Fibroblast of peridontal ligament (primary cell): ENCODE measurements at regions not wholly inside any gene's neighbourhood (a gene's known extent, or its start where the extent isn't known, plus 50 kb on each side); places are given as distances from the start of the nearest gene placed in this dataset.
A peak's percentile ranks its signal among the peaks of the same experiment; 100 is the strongest.
"Not testable (repeated sequence)": the region's sequence is repeated elsewhere in the genome, so short reads cannot be mapped to it uniquely, and the experiment has no call there.

Source experiments
- DNase-seq: peaks from one replicate; pipeline ENCODE4 v3.0.0-alpha.2; 2010; ENCODE audit errors: extremely low read depth

DNA sequence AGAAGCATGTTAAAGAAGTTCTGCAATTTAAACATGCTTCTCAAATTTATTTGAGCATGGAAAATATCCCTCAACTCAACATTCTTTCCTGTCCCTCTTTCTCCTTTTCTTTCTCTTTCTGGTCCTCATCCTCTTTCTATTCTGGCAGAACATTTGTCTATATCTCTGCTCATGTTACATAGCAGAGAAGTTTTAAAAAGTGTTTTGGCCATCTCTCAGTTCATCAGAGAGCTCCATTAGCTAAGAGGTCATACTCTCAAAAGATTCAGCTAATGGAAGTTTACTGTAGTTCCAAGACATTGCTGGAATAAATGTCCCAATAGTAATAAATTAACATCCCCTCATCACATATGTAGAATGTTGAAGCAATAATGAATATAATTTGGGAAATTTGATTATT is 53.5 kb downstream of the XCL2 start:
- DNase-seq: no peak

DNA sequence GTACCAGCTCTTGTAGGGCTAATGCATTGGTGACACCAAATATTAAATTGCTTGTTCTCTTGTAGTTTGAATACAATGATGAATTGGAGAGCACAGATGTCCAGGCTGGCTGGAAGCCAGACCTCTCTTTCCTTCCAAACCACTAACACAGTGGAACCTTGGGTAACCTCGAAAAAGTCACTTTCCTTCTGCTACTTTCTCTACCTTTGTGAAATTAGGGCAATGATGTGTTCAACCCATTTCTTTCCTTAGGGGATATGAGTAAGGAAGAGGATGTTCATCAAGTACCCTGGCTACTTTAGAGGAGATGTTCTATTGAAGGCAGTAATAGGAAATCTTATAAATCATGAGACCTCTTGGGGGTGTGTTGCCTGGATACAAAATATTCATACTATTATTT is 55.7 kb downstream of the XCL2 start:
- peak; percentile 70 for DNase-seq

DNA sequence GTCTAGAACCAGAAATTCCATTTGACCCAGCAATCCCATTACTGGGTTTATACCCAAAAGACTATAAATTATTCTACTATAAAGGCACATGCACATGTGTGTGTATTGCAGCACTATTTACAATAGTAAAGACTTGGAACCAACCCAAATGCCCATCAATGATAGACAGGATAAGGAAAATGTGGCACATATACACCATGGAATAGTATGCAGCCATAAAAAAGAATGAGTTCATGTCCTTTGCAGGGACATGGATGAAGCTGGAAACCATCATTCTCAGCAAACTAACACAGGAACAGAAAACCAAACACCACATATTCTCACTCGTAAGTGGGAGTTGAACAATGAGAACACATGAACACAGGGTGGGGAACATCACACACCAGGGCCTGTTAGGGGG is 57.0 kb downstream of the XCL2 start:
- not testable (repeated sequence) for DNase-seq

DNA sequence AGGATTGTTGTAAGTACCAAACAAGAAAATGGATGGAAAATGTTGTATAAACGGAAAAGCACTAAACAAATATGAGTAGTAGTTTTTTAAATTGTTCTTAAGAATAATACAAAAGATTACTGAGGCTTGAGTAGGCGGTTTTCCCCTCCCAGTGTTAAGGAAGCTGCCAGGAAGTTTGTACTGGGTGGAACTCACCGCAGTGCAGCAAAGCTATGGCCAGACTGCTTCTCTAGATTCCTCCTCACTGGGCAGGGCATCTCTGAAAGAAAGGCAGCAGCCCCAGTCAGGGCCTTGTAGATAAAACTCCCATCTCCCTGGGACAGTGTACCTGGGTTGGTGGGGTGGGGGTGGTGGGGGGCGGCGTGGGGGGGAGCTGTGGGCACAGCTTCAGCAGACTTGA is 58.7 kb downstream of the XCL2 start:
- peak; percentile 69 for DNase-seq

DNA sequence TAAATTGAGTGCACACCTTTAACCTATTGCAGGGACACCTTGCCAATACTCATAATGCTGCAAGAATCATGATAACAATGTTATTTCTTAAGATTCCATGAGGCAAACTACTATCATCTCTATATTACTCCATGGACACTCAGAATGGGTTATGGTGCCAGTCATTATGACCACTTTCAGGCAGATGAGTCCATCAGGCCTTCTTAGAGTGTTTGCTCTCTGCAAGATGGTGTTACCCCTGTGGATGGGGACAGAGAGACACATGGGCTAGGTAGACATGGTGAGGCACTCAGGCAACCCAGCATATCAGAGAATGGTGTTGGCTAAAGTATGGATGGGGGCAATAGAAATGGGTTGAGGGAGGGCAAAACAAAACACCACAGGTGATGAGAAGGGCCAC is 59.7 kb downstream of the XCL2 start:
- DNase-seq: no peak

DNA sequence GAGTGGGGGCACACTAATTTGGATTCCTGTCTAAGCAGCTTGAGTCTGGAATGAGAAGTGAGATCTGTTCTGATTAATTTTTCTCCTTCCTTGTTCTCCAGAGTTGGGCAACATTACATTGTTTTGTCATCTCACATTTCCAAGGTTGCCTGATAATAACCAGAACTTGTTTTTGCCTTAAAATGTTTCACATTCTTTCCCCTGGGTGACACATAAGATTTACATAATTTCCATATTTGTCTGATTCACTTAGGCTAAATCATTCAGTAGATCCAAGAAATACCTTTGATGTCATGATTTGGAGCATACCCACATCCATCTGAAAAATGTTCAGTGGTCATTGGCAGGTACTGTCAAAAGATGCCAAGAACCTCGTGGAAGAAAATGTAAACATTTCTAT is 60.3 kb downstream of the XCL2 start:
- peak; percentile 87 for DNase-seq

DNA sequence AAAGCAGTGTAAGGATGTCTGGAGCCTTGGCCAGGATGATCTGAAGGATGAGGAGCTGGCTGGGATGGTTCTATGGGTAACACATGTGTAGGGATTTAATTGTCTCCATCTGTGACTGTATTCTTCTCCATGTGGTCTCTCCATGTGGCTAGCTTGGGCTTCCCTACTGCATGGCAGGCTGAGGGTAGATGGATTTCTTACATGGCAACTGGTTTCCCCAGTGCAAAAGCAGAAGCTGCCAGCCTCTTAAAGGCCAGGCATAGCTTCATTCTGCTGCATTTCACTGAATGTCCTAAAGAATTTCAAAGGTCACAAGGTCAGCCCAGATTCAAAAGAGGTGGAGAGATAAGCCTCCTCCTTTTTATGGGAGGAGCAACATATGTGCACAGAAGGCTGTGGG is 61.7 kb downstream of the XCL2 start:
- DNase-seq: no peak

DNA sequence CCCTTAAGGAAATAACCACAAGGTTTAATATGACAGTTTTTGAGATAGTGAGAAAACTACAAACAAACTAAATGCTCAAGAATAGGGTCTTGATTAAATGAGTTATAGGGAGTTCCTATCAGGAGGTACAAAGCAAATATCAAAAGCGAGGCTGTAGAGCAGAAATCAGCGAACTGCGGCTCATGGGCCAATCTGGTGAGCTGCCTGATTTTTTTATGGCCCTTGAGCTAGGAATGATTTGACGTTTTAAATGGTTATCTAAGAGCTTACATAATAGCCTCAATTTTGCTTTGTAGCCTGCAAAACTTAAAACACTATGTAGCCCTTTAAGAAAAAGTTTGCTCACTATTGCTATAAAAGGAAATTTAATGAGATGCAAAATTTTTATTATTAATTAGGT is 62.2 kb downstream of the XCL2 start:
- no peak for DNase-seq

DNA sequence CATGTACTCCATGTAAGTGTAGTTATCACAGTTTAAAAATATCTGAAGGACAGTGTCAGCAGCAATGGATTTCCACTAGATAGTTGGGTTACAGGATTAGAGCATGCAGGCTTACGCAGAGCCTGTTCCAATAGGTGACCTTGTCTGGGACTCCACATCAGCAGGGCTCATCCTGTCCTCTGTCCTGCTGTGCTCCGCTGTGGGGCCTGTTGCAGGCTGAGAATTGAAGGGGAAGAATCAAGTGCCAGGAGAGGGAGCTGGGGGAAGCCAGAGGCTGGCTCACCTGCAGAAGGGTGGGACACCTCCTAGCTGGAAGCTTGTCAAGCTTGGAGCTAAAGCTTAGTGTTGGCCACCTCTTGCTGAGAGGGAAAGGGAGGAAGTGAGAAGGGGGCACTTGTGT is 62.8 kb downstream of the XCL2 start:
- DNase-seq: no peak

DNA sequence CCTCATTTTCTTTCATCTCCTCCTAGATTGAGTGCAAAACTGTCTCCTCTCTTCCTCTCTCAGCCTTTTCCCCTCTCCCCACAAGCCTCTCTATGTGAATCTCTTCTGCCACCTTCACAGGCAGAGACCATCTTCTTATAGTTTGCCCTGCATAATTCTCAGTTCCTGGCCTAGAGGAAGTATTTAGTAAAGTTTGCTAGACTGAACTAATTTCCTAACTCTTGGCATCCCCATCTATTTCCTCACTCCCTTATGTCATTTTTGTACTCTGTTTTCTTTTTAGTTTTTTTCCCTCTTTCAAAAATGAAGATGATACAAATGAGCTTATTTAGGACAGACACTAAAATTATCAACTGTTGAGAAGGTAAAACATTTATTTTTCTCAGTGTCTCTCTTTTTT is 66.0 kb downstream of the XCL2 start:
- DNase-seq: no peak

DNA sequence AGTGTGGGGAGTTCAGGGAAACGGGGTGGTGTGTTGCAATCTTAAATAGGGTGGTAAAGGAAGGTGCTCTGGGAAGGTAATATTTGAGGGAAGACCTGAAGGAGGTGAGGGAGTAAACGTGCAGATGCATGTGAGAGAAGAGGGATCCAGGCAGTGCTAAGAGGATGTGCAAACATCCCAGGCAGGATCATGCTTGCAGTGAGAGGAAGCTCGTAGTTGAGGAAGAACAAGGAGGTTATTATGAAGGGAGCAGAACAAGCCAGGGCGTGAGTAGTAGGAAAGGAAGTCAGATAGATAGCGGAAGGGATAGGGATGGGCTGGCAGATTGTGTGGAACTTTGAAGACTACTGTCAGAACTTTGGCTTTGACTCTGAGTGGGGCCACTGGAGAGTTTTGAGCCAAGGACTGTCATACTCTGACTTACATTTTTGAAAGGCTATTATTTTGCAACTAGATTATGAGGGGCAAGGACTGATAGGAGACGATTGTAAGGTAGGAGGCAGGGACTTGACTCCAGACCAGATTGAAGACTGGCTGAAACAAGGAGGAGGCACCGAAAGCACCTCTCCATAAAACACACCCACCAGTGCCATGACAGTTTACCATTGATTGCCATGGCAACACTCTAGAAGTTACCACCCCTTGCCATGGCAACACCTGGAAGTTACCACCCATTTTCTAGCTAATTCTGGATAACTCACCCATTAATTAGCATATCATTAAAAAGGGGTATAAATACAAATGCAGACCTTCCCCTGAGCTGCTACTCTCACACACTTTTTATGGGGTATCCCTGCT is 67.0 kb downstream of the XCL2 start:
- no peak for DNase-seq

DNA sequence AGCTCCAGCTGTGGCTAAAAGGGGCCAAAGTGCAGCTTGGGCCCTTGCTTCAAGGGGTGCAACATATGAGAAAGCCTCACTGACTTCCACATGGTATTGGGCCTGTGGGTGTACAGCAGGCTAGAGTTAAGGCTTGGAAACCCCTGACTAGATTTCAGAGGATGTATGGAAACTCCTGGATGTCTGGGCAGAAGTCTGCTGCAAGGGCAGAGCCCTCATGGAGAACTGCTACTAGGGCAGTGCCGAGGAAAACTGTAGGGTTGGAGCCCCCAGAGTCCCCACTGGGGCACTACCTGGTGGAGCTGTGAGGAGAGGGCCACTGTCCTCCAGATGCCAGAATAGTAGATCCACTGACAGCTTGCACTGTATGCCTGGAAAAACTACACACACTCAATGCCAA is 69.5 kb downstream of the XCL2 start:
- no peak for DNase-seq

DNA sequence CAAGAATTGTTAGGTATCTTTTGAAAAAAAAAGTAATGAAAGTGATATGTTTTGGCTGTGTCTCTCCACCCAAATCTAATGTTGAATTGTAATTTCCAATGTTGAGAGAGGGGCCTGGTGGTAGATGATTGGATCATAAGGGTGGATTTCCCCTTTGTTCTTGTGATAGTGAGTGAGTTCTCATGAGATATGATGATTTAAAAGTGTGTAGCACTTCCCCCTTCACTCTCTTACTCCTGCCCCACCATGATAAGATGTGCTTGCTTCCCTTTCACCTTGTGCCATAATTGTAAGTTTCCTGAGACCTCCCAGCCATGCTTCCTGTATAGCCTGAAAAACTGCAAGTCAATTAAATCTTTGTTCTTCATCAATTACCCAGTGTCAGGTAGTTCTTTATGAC is 70.7 kb downstream of the XCL2 start:
- no peak for DNase-seq

DNA sequence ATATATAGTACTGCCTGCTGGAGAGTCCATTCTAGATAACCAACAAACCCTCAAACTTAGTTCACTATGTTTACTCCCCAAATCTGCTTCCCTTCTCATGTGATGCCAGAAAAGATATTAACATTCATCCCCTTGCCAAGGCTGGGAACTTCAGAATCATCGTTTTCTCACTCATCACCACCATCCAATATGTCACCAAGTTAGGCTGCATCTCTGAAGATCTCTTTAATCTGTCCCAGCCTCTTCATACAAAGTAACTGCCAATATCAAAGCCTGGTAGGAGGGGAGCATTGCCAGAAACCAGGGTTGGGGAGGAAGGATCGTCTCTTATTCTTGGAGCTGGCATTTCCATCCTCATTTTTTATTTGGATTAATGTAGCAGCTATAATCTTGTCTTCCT is 71.6 kb downstream of the XCL2 start:
- DNase-seq: no peak

DNA sequence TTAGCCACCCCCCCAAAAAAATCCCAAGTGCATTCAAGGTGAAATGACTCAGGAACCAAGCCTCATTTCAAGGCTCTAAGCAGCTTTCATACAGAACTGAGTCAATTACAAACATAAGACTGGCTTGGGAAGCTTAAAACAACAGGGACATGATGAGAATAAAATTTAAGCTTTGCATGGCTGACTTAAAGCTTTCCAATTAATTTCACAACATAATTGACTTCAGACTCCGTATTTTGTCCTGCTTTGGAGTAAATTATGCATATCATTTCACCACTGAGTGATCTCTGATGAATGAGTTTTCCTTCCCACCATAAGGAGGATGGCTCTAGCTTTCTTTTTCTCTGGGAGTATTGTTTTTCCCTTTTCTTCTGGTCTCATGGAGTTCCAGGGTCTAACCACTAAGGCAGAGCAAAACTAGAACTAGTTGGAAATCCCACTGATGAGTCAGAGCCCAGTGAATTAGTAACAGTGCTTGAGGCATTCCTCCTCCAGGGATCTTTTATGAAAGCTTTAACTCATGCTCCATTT is 72.8 kb downstream of the XCL2 start:
- DNase-seq: peak; percentile 96

DNA sequence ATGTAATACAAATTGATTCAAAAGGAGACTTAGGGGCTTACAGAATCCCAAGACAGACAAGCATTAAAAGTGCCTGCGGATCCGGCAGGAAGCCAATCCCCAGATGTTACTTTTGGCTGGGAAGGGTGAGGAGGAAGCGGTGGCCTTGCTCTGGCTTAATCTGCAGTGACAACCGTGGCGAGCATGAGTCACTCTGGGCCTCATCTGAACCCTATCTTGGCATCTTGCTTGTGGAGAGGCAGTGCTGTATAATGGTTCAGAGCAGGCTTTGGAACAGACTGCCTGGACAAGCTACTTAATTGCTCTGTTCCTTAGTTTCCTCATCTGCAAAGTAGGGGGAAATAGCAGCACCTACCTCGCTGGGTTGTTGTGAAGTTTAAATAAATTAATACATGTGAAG is 74.1 kb downstream of the XCL2 start:
- DNase-seq: peak; percentile 52

DNA sequence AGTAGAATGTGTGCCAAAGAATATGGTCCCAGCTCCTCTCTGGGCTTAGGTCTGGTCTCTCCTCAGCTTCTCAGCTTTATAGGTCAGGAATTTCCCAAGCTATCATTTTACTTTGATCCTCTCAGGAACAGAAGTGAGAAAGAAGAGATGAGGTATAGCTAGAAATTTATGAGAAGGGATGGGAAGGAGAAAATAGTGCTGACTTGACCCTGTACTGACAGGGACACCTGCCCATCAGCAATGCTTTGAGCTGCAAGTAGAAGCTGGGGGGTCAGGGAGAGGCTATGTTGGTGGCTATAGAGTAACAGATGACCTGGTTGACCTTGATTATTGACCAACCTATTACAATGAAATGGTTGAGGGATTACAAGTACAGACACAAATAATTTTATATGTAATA is 75.0 kb downstream of the XCL2 start:
- DNase-seq: no peak

DNA sequence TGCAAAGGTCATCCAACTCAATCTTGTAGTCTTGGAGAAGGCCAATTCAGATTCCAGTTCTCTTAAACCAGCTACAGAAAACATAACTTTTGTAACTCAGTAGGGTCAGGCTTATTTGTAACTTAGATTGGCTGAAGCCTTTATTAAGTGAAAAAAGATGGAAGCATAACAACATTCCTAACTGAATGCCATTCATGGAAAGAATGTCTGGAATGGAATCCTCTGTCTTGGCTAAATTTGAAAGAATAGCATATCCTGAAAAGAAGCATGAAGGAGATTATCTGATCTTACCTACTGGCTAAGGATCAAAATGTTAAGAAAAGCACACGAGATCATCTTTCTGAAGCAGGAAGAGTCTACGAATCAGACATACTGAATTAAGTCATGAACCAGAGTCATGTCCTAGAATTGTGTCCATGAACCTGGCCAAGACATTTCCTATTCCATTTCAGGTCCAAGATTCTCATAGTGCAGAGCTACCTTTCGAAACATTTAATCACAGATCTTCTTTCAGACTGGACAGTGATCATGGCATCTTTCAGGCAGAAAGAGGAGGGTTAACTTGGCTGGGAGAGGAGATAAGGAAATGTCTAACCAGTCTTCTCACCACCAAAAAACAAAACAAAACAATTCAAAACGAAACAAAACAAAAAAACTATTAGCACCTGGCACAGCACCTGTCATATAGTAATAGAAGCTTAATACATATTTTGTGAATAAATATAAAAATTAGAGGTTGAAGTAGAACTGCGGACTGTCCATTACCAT is 75.6 kb downstream of the XCL2 start:
- peak; percentile 36 for DNase-seq

DNA sequence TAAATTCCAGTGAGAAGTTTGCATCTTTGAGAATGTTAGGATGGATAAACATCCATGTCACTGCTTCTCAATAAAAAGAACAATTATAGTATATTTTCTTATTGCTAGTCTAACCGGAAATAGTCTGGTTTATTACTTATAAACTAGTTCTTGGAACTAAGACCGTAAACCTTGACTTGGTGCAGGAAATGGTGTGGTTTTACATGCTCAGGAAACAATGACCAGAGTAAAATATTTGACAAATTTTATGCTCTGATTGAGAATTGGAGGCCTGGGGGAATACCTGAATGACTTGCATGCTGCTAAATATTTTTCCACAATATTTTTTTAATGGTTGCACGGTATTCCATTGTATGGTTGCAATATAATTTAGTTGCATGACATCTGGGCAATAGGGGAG is 76.3 kb downstream of the XCL2 start:
- no peak for DNase-seq

DNA sequence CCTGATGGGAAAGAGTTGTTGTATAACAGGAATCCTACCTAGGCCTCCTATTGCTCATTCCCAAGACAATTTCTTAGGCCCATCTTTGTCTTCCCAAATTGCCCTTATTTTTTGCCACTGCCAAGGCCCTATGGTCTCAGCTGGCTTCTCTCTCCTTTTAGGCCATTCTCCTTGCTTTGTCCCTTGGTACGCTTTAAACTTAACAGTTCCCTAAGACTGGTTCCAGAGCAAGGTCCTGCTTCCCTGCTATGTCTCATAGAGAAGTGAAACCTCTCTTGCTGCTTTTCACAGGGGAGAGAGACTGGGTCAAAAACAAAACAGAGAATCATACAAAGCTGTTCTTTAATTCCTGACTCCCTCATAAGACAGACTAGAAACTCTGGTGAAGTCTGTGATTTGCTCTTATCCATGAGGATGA is 77.1 kb downstream of the XCL2 start:
- DNase-seq: no peak

DNA sequence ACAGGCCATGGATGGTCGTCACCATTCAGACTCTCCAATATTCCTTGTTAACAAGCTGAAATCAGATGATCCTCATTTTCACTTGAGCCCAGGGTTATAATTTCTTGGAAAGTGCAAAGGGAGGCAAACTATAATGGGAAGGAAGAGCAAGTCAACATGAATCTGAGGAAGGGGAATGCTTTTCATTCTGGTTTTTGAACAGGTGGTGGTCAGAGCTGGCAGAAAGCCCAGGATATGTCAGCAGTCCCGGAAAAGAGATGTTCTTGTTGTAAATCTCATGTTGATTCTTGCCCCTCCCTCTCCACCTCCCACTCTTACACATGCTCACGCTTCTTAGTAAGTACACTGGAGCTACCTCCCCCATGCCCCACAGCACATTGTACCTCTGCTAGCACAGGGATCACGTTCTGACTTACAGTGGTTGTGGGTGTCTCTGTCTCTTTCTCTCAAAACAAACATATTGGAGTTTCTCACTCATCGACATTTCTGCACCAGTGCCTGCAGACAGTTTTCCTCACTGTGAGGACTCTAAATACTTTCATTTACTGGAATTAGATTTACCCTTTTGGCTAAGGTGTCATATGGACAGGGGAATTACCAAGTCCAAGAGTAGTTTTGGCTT is 77.6 kb downstream of the XCL2 start:
- no peak for DNase-seq

DNA sequence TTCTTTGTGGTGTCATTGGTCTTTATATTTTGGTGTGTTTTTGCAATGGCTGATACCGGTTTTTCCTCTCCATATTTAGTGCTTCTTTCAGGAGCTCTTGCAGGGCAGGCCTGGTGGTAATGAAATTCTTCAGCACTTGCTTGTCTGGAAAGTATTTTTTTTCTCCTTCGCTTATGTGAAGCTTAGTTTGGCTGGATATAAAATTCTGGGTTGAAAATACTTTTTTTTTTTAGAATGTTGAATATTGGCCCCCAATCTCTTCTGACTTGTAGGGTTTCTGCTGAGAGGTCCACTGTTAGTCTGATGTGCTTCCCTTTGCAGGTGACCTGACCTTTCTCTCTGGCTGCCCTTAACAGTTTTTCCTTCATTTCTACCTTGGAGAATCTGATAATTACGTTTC is 82.7 kb downstream of the XCL2 start:
- DNase-seq: not testable (repeated sequence)

DNA sequence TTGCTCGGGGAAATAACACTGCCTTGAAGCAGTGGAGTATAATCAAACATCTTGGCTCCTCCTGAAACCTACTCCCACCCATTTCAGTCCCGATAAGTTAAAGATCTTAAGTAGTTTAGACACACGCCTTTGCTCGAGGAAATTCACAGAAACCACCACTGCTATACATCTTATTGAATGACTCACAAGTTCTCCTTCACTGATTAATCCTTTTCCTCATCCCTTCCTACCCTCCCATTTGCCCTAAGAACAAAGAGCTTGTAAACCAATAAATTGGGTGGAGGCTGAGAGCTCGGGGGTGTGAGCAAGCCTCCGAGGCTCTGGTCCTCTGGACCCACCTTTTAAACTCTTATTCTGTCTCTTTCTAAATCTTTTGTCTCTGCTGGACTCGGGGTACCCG is 86.5 kb downstream of the XCL2 start:
- DNase-seq: not testable (repeated sequence)
